GM19324 (cell line): ENCODE measurements at regions not wholly inside any gene's neighbourhood (a gene's known extent, or its start where the extent isn't known, plus 50 kb on each side); places are given as distances from the start of the nearest gene placed in this dataset.
"Not testable (repeated sequence)": the region's sequence is repeated elsewhere in the genome, so short reads cannot be mapped to it uniquely, and the experiment has no call there.

Experiments
- ATAC-seq: cut with Tn5 transposase; IDR thresholded peaks from one replicate; pipeline ENCODE4 v1.9.1; 2021; ENCODE audit warnings: mild to moderate bottlenecking, moderate library complexity; ENCODE audit not compliant: unreplicated experiment, low FRiP score

DNA sequence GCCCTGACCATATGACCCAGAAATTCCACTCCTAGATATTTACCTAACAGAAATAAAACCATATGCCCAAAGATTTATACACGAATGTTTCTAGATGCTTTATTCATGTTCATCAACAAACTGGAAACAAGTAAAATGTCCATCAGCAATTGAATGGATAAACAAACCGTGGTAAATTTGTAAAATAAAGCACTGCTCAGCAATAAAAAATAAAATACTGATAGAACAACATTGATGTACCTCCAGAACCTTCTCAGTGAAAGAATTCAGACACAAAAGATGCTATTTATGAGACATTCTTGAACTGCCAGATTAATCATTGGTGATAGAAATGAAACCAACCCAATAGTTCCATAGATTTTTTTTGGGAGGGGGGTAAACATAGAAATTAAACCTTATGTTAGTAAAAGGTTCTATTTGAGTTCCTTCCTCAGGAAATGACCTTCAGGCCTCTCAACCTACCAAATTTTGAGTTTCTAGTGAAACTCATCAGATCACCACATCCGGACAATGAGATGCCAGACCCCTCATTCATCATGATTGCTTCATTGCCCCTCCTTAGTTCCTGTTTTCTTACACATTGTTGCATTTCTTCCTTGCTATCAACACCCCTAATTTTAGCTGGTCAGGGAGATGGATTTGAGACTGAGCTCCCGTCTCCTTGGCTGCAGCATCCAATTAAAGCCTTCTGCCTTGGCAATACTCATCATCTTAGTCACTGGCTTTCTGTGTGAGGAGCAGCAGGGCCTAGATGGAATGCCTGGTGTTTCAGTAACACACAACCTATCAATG, 203.5 kb downstream of the LPIN1 start:
- ATAC-seq = no peak

DNA sequence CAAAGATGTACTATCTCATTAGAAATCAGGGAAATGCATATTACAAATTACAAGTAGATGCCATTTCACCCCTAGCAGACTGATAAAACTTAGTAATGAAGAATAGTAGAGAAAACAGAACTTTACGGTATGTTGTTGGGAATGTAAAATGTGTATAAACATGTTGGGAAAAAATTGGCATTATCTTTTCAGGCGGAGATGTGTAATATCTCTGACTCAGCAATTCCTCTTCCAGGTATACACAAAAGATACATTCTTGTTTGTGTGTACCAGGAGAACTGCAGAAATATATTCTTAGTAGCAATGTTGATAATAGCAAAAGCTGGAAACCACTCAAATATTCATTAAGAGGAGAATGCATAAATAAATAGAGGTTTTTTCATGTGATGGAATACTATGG, 204.5 kb downstream of the LPIN1 start:
- no peak for ATAC-seq

- not testable (repeated sequence) for ATAC-seq
Measured at GRCh38 chr2:11951492-11951891, 205.1 kb downstream of the LPIN1 start.

- ATAC-seq = no peak
Measured at GRCh38 chr2:11953258-11953657, 206.8 kb downstream of the LPIN1 start.

- ATAC-seq = no peak
Measured at GRCh38 chr2:11955314-11955713, 208.9 kb downstream of the LPIN1 start.

DNA sequence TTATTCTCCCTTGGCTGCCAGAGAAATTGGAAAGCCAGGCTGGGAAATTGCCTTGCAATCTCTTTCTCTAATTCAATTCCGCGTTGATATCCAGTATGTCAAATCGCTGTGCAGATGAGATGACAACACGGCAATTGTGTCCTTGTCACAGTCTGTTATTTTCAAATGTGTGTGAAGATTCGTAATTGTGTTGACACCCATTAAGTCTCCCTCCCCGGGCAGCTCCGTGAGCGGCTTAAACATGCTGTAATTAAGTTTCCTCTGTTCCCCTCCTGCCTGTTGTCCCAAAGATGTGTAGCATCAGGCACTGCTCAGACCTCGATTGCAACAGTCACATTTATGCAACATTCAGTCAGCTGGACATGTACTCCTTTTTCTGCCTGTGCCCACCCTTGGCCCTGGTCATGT, 209.5 kb downstream of the LPIN1 start:
- ATAC-seq = no peak

GRCh38 chr2:11962707-11963328, 216.4 kb downstream of the LPIN1 start:
- ATAC-seq = no peak

- ATAC-seq = no peak
Measured at GRCh38 chr2:11963966-11964365, 217.5 kb downstream of the LPIN1 start.

DNA sequence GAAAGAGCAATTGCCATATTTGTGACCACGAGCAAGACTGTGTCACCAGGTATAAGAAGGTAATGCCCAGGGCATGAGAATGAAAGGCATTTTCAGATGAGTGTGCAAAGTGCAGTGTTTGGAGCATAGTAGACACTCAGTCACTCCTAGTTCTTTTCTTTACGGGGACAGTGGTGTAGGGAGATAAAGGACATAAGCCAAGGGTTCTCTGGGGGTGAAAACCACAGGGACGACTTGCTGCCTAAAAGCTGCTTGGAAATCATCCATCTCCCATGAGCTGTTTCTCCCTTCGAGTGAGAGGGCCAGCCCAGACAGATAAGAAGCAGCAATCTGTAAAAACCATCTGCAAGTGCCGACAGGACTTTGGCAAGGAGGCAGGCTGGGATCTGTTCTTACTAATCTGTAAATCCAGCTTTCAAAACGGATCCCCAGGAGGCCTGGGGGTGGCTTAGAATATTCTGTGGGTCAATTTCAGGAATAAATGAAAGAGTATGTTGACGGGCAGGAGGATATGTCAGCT, 221.6 kb downstream of the LPIN1 start:
- no peak for ATAC-seq

DNA sequence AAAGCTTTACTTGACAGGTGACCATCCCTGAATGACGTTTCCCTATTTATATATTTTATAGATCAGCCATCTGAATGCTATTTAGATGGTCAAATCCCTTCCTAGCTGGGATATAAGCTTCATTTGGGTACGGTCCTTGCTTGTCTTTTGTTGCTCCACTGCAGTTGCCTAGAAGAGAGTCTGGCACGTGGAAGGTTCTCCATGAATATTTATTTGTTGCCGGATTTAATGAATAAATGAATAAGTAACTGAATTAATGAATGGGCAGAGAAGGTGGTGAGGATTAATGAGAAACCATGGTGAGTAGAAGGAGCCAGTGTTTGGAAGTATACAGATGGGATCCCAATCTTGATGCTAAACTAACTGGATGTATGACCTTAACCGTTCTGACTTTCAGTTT, 222.1 kb downstream of the LPIN1 start:
- no peak for ATAC-seq

DNA sequence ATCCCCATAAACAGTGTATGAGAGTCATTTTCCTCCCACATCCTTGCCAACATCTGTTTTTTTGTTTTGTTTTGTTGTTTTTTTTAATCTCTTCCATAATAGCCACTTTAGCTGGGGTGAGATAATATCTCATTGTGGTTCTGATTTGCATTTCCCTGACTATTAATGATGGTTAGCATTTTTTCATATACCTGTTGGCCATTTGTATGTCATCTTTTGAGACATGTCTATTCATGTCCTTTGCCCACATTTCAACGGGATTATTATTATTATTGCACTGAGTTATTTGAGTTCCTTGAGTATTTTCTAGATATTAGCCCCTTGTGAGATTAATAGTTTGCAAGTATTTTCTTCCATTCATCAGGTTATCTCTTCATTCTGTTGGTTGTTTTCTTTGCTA, 223.3 kb downstream of the LPIN1 start:
- ATAC-seq = no peak

DNA sequence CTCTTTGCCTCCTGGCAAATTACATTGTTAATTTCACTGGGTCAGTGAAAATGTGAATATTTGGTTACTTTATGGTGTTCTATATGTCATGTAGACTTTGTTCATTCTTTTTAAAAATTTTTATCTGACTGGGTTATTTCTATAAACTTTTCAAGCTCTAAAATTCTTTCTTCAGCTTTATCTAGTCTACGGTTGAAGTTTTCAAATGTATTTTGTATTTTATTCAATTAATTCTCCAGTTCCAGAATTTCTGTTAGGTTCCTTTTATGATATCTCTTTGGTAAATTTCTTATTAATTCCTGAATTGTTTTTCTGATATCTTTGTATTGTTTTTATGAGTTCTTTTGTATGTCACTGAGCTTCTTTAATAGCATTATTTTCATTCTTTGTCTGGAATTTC, 228.1 kb downstream of the LPIN1 start:
- no peak for ATAC-seq

- no peak for ATAC-seq
Measured at GRCh38 chr2:11975373-11975772, 228.9 kb downstream of the LPIN1 start.

DNA sequence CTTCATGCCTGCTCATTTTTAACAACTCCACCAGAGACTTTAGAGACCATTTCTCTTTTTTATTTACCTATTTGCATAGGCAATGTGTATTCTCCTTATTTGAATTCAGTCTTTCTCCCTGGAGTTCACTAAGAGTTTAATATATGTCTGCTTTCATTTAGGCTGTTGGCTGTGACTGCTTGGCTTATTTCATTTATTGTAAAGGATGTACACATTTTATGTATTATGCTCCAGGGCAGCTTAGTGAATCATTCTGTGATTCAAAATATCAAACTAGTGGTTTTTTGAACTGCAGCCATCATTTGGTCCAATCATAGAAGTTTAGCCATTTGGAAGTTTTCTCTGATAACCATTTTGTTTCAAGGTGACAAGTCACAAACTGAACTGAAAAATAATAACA, 229.6 kb downstream of the LPIN1 start:
- ATAC-seq = no peak

GRCh38 chr2:11977766-11978524, 231.5 kb downstream of the LPIN1 start:
- ATAC-seq = no peak

DNA sequence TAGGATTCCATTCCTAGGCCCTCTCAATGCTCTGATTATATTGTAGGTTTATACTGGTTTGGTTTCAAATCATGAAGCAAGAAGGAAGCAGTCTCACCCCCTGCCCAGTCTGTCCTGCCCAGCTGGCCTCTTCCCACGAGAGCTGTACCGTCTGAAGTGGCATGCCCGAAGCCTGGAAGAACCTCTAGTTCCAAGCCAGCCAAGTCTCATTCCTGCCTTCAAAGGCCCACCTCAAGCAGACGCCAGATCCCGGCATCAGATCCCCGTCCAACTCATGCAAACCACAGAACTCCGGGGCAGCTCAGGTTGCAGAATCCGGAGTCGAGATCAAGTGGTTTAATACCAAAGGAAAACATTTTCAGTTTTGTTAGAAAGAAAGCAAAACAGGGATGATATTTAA, 234.4 kb downstream of the LPIN1 start:
- no peak for ATAC-seq

DNA sequence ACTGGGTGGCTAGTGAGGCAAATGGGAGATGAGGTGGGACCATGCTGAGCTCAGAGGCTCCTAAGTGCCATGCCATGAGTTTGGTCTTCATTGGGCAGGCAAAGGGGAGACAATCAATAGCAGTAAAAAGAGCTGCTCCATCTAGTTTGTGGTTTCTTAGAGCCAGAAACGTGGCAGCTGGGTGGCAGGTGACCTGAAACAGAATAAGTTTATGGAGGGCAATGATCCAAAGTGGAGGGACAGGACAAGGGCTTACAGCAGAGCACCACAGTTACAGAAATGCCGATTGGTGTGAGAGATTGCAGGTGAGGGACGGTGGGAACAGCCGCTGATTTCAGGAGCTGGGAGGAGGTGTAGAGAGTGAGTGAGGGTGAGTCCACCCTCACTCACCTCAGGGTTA, 237.0 kb downstream of the LPIN1 start:
- ATAC-seq = no peak

GRCh38 chr2:11983870-11984269, 237.4 kb downstream of the LPIN1 start:
- no peak for ATAC-seq

DNA sequence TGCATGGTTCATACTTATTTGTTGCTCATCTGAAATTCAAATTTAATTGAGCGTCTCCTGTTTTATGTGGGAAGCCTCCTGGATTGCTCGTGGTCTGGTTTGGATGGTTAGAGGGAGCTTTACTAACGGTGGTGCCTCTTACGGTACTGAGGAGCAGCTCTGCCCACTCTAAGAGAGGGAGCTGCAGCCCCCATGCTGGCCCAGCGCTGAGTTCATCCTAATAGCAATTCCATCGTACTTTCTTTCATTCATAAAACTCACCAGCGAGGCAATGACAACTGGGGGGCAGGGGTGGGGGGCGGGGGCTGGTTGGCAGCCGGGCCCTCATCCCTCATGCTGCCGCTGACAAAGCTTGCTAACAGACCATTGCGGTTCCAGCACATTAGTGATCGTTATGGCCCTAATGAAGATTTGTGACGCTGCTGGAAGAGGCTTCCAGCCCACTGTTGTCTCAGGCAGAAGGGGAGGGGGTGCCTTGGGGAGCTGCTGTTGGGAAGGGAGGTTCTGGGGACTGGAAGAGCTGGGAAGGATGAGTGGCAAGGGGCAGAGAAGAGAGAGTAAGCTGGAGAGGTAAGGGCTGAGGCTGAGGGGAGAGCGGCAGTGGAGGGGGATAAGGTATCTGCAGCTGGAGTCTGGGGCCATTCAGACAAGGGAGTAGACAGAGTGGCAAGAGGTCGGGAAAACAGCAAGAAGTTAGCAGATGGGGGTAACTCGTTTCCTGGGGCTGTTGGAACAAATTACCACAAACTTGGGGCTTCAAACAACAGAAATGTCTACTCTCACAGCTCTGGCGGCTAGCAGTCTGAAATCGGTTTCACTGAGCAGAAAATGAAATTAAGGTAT, 238.1 kb downstream of the LPIN1 start:
- ATAC-seq = no peak

- no peak for ATAC-seq
Measured at GRCh38 chr2:11985817-11986566, 239.6 kb downstream of the LPIN1 start.
